ENCODE measurements at regions not wholly inside any gene's neighbourhood (a gene's known extent, or its start where the extent isn't known, plus 50 kb on each side); places are given as distances from the start of the nearest gene placed in this dataset.

GRCh38 chr5:165263536-165263935 lies 1758.1 kb downstream of the MAT2B start:
- Histone ChIP-seq H3K9ac (ENCODE audit: low read length) (no peak overlapping the region), H3K4me3 (ENCODE audit: control extremely low read depth in 1 of 5, extremely low read depth in 1 of 5, insufficient read depth in 1 of 5, low read depth in 2 of 5, low read length in 4 of 5) (no peak overlapping the region), H3K27ac (ENCODE audit: low read length in 2 of 2) (no peak overlapping the region), H3K4me2 (replicated peaks; ENCODE audit: low read depth, low read length, poor library complexity, severe bottlenecking) (no peak overlapping the region), H3K27me3 (replicated peaks in 1 of 4; ENCODE audit: control extremely low read depth in 1 of 4, control insufficient read depth in 3 of 4, insufficient read depth in 4 of 4, low read length in 3 of 4) (no peaks in the 10 kb centered on the region), H3K4me1 (ENCODE audit: control insufficient read depth in 2 of 2, insufficient read depth in 2 of 2, low read length in 2 of 2) (no peaks in the 10 kb centered on the region), H2AFZ (ENCODE audit: insufficient read depth, low read depth, low read length, poor library complexity, severe bottlenecking) (no peak overlapping the region), H3K36me3 (replicated peaks in 1 of 2; ENCODE audit: control extremely low read depth in 1 of 2, control insufficient read depth in 1 of 2, extremely low read depth in 1 of 2, insufficient read depth in 2 of 2, low read length in 1 of 2) (no peaks in the 10 kb centered on the region), H4K20me1 (ENCODE audit: control insufficient read depth, insufficient read depth, low read length, poor library complexity, severe bottlenecking) (no peaks in the 10 kb centered on the region), H3K79me2 (ENCODE audit: control insufficient read depth, insufficient read depth, low read length) (no peaks in the 10 kb centered on the region), H3K9me3 (ENCODE audit: control extremely low read depth in 1 of 3, control insufficient read depth in 2 of 3, insufficient read depth in 1 of 3, low read length in 2 of 3) (no peaks in the 10 kb centered on the region)
- DNase-seq (no peak), ATAC-seq (ENCODE audit: low read depth) (no peak)
- intact Hi-C loops (cut with micrococcal nuclease), result no loop called here
- Mint-ChIP-seq H3K9me3 (ENCODE audit: insufficient read depth) (no peaks in the 10 kb centered on the region), H3K4me3 (no peak overlapping the region), H3K27me3 (no peaks in the 10 kb centered on the region), H3K4me1 (no peaks in the 10 kb centered on the region), H3K27ac (no peak overlapping the region)
- TF ChIP-seq, protein P1, sequence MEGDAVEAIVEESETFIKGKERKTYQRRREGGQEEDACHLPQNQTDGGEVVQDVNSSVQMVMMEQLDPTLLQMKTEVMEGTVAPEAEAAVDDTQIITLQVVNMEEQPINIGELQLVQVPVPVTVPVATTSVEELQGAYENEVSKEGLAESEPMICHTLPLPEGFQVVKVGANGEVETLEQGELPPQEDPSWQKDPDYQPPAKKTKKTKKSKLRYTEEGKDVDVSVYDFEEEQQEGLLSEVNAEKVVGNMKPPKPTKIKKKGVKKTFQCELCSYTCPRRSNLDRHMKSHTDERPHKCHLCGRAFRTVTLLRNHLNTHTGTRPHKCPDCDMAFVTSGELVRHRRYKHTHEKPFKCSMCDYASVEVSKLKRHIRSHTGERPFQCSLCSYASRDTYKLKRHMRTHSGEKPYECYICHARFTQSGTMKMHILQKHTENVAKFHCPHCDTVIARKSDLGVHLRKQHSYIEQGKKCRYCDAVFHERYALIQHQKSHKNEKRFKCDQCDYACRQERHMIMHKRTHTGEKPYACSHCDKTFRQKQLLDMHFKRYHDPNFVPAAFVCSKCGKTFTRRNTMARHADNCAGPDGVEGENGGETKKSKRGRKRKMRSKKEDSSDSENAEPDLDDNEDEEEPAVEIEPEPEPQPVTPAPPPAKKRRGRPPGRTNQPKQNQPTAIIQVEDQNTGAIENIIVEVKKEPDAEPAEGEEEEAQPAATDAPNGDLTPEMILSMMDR (IDR thresholded peaks at IDR 0.05), result no peak
- no peak for TF ChIP-seq EZH2 (IDR thresholded peaks at IDR 0.05; ENCODE audit: borderline replicate concordance, insufficient read depth, low read depth, low read length, poor library complexity, severe bottlenecking)
- ChIA-PET POLR2A (no interaction called here), CTCF (no interaction called here)
- 97% methylated on average over 3 of the region's 3 CpGs for WGBS (ENCODE audit: insufficient coverage)

DNA sequence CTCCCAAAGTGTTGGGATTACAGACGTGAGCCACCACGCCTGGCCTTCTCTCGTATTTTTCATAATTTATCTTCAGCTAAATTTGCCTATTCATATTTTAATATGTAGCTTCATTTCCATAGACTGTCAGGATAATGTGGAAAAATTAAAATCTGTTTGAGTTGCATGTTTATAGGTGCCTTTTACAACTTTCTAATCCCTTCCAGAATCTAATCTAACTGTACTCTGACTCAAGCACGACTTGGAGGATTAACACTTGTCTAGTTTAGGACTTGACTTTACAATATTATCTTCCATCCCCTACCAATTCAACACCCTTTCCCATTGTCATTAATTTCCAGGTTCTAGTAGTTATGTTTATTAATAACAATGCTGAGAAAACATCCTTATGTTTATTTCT lies 1761.5 kb downstream of the MAT2B start:
- ATAC-seq (ENCODE audit: low read depth), result no peak
- WGBS (ENCODE audit: insufficient coverage), result no CpG with 5 or more reads among the region's 4 CpGs

More for the DNA sequence above, 1761.5 kb downstream of the MAT2B start:
- Histone ChIP-seq H3K4me1 (ENCODE audit: control insufficient read depth in 2 of 2, insufficient read depth in 2 of 2, low read length in 2 of 2) (no peaks in the 10 kb centered on the region), H3K9ac (ENCODE audit: low read length) (no peak overlapping the region), H3K9me3 (ENCODE audit: control extremely low read depth in 1 of 3, control insufficient read depth in 2 of 3, insufficient read depth in 1 of 3, low read length in 2 of 3) (no peaks in the 10 kb centered on the region), H4K20me1 (ENCODE audit: control insufficient read depth, insufficient read depth, low read length, poor library complexity, severe bottlenecking) (no peaks in the 10 kb centered on the region), H3K79me2 (ENCODE audit: control insufficient read depth, insufficient read depth, low read length) (no peaks in the 10 kb centered on the region), H3K27me3 (replicated peaks in 1 of 4; ENCODE audit: control extremely low read depth in 1 of 4, control insufficient read depth in 3 of 4, insufficient read depth in 4 of 4, low read length in 3 of 4) (no peaks in the 10 kb centered on the region), H3K36me3 (replicated peaks in 1 of 2; ENCODE audit: control extremely low read depth in 1 of 2, control insufficient read depth in 1 of 2, extremely low read depth in 1 of 2, insufficient read depth in 2 of 2, low read length in 1 of 2) (no peaks in the 10 kb centered on the region), H2AFZ (ENCODE audit: insufficient read depth, low read depth, low read length, poor library complexity, severe bottlenecking) (no peak overlapping the region), H3K4me3 (ENCODE audit: control extremely low read depth in 1 of 5, extremely low read depth in 1 of 5, insufficient read depth in 1 of 5, low read depth in 2 of 5, low read length in 4 of 5) (no peak overlapping the region), H3K27ac (ENCODE audit: low read length in 2 of 2) (no peak overlapping the region), H3K4me2 (replicated peaks; ENCODE audit: low read depth, low read length, poor library complexity, severe bottlenecking) (no peak overlapping the region)
- Mint-ChIP-seq H3K4me3 (no peak overlapping the region), H3K27ac (no peak overlapping the region), H3K4me1 (no peaks in the 10 kb centered on the region), H3K9me3 (ENCODE audit: insufficient read depth) (no peaks in the 10 kb centered on the region), H3K27me3 (no peaks in the 10 kb centered on the region)
- CTCF ChIA-PET, result no interaction called here
- TF ChIP-seq EZH2 (IDR thresholded peaks at IDR 0.05; ENCODE audit: borderline replicate concordance, insufficient read depth, low read depth, low read length, poor library complexity, severe bottlenecking), result no peak
- TF ChIP-seq, protein P1 (IDR thresholded peaks at IDR 0.05), result no peak
- no peak for DNase-seq
- POLR2A ChIA-PET, result no interaction called here
- intact Hi-C loops (cut with micrococcal nuclease), result no loop called here
